ENCODE measurements at regions not wholly inside any gene's neighbourhood (a gene's known extent, or its start where the extent isn't known, plus 50 kb on each side); places are given as distances from the start of the nearest gene placed in this dataset.
"Not testable (repeated sequence)": the region's sequence is repeated elsewhere in the genome, so short reads cannot be mapped to it uniquely, and the experiment has no call there.

GRCh38 chr2:133992454-133992853 lies 261.4 kb upstream of the MGAT5 start:
- Histone ChIP-seq H3K9me3 (replicated peaks; ENCODE audit: control insufficient read depth, insufficient read depth, low read depth, low read length) (no peaks in the 10 kb centered on the region), H2AFZ (ENCODE audit: low read depth, low read length) (no peak overlapping the region), H3K4me1 (replicated peaks in 1 of 2; ENCODE audit: control insufficient read depth in 2 of 2, insufficient read depth in 2 of 2, low read length in 2 of 2) (no peaks in the 10 kb centered on the region), H3K79me2 (ENCODE audit: control insufficient read depth, insufficient read depth, low read length) (no peaks in the 10 kb centered on the region), H3K36me3 (ENCODE audit: control insufficient read depth, insufficient read depth, low read length) (no peaks in the 10 kb centered on the region), H3K4me3 (no peak overlapping the region), H4K20me1 (replicated peaks; ENCODE audit: control insufficient read depth, insufficient read depth, low read length) (no peaks in the 10 kb centered on the region), H3K27me3 (ENCODE audit: control insufficient read depth in 2 of 2, insufficient read depth in 2 of 2, low read length in 2 of 2) (no peaks in the 10 kb centered on the region), H3K9me1 (ENCODE audit: control insufficient read depth, insufficient read depth, low read length) (no peaks in the 10 kb centered on the region), H3K9ac (ENCODE audit: insufficient read depth in 1 of 2, low read depth in 2 of 2, low read length in 2 of 2) (no peak overlapping the region), H3K27ac (ENCODE audit: extremely low read depth, low read depth, low read length) (no peak overlapping the region), H3K4me2 (ENCODE audit: insufficient read depth, low read length) (no peak overlapping the region)
- FAIRE-seq = no peak
- in situ Hi-C loops (cut with MboI) (no loop called here), intact Hi-C loops (cut with micrococcal nuclease) (no loop called here)
- POLR2A ChIA-PET = interaction anchor here (0.6 kb wide), 1 partner anchor 435 kb away, joined by 3 read pairs; no protein-coding TSS in a partner anchor
- BruUV-seq (replicated peaks) = no TSS peak
- CTCF ChIA-PET (ENCODE audit: low intra/inter-chr PET ratio) = no interaction called here
- ATAC-seq = no peak
- no peak for TF ChIP-seq SMAD1 (IDR thresholded peaks at IDR 0.05; ENCODE audit: low read depth, low read length, partially characterized antibody)
- no peak for DNase-seq (ENCODE audit: extremely low read depth in 1 of 4, low spot score in 3 of 4)
- WGBS (ENCODE audit: insufficient coverage, low coverage, missing lambda C conversion rate) = 0% methylated on average over 1 of the region's 1 CpG

- no peak for FAIRE-seq
- POLR2A ChIA-PET = no interaction called here
- H3K9me1 ChIP-seq (ENCODE audit: control insufficient read depth, insufficient read depth, low read length) = no peaks in the 10 kb centered on the region
- no peak for ATAC-seq
- TF ChIP-seq TOE1 (IDR thresholded peaks at IDR 0.05; ENCODE audit: borderline replicate concordance) = no peak
- no peak for TF ChIP-seq TOE1 (CRISPR knock-in tag; IDR thresholded peaks at IDR 0.05; ENCODE audit: borderline replicate concordance, low read depth)
- no peak for TF ChIP-seq SLC30A9 (CRISPR knock-in tag; IDR thresholded peaks at IDR 0.05)
- TF ChIP-seq HMG20A (CRISPR knock-in tag; conservative IDR thresholded peaks at IDR 0.05) = no peak
- no peak for TF ChIP-seq NCOA2 (IDR thresholded peaks at IDR 0.05; ENCODE audit: partially characterized antibody in 2 of 2)
- no peak for TF ChIP-seq E2F3 (CRISPR knock-in tag; IDR thresholded peaks at IDR 0.05)
- TF ChIP-seq KAT8 (IDR thresholded peaks at IDR 0.05; ENCODE audit: low read depth) = no peak
- no peak for TF ChIP-seq FOXP1 (CRISPR knock-in tag; IDR thresholded peaks at IDR 0.05)
- no peak for TF ChIP-seq TAF15 (IDR thresholded peaks at IDR 0.05; ENCODE audit: low read depth, low read length)
- TF ChIP-seq HDGF (IDR thresholded peaks at IDR 0.05) = no peak
- no peak for TF ChIP-seq PYGO2 (tag; IDR thresholded peaks at IDR 0.05)
- H3K4me3 ChIP-seq = no peak overlapping the region
- no TSS peak for BruUV-seq (replicated peaks)
- 0% methylated on average over 3 of the region's 3 CpGs for WGBS (ENCODE audit: insufficient coverage, low coverage, missing lambda C conversion rate)
- in situ Hi-C loops (cut with MboI) = no loop called here
- H3K9ac ChIP-seq (ENCODE audit: insufficient read depth in 1 of 2, low read depth in 2 of 2, low read length in 2 of 2) = no peak overlapping the region
- H3K27ac ChIP-seq (ENCODE audit: extremely low read depth, low read depth, low read length) = no peak overlapping the region
- H3K79me2 ChIP-seq (ENCODE audit: control insufficient read depth, insufficient read depth, low read length) = no peaks in the 10 kb centered on the region
- no peaks in the 10 kb centered on the region for H3K27me3 ChIP-seq (ENCODE audit: control insufficient read depth in 2 of 2, insufficient read depth in 2 of 2, low read length in 2 of 2)
- no peak for DNase-seq (ENCODE audit: extremely low read depth in 1 of 4, low spot score in 3 of 4)
- intact Hi-C loops (cut with micrococcal nuclease) = no loop called here
- no peaks in the 10 kb centered on the region for H3K36me3 ChIP-seq (ENCODE audit: control insufficient read depth, insufficient read depth, low read length)
- no peak overlapping the region for H3K4me2 ChIP-seq (ENCODE audit: insufficient read depth, low read length)
- CTCF ChIA-PET (ENCODE audit: low intra/inter-chr PET ratio) = no interaction called here
- H4K20me1 ChIP-seq (replicated peaks; ENCODE audit: control insufficient read depth, insufficient read depth, low read length) = no peaks in the 10 kb centered on the region
- no peaks in the 10 kb centered on the region for H3K4me1 ChIP-seq (replicated peaks in 1 of 2; ENCODE audit: control insufficient read depth in 2 of 2, insufficient read depth in 2 of 2, low read length in 2 of 2)
- H2AFZ ChIP-seq (ENCODE audit: low read depth, low read length) = no peak overlapping the region
- no peaks in the 10 kb centered on the region for H3K9me3 ChIP-seq (replicated peaks; ENCODE audit: control insufficient read depth, insufficient read depth, low read depth, low read length)
Measured at GRCh38 chr2:133993160-133993559, 260.7 kb upstream of the MGAT5 start.

GRCh38 chr2:133998726-133999125 lies 255.1 kb upstream of the MGAT5 start:
- H3K4me1 ChIP-seq (replicated peaks in 1 of 2; ENCODE audit: control insufficient read depth in 2 of 2, insufficient read depth in 2 of 2, low read length in 2 of 2); BruUV-seq (replicated peaks); H2AFZ ChIP-seq (ENCODE audit: low read depth, low read length); intact Hi-C loops (cut with micrococcal nuclease); in situ Hi-C loops (cut with MboI); DNase-seq (ENCODE audit: extremely low read depth in 1 of 4, low spot score in 3 of 4); H3K9me1 ChIP-seq (ENCODE audit: control insufficient read depth, insufficient read depth, low read length); POLR2A ChIA-PET; H3K4me3 ChIP-seq; H3K9me3 ChIP-seq (replicated peaks; ENCODE audit: control insufficient read depth, insufficient read depth, low read depth, low read length); H3K27me3 ChIP-seq (ENCODE audit: control insufficient read depth in 2 of 2, insufficient read depth in 2 of 2, low read length in 2 of 2); H3K27ac ChIP-seq (ENCODE audit: extremely low read depth, low read depth, low read length); H4K20me1 ChIP-seq (replicated peaks; ENCODE audit: control insufficient read depth, insufficient read depth, low read length); H3K79me2 ChIP-seq (ENCODE audit: control insufficient read depth, insufficient read depth, low read length); FAIRE-seq; ATAC-seq; H3K9ac ChIP-seq (ENCODE audit: insufficient read depth in 1 of 2, low read depth in 2 of 2, low read length in 2 of 2); H3K36me3 ChIP-seq (ENCODE audit: control insufficient read depth, insufficient read depth, low read length); CTCF ChIA-PET (ENCODE audit: low intra/inter-chr PET ratio); H3K4me2 ChIP-seq (ENCODE audit: insufficient read depth, low read length): not testable (repeated sequence)
- 1% methylated on average over 4 of the region's 4 CpGs for WGBS (ENCODE audit: insufficient coverage, low coverage, missing lambda C conversion rate)
